ENCODE measurements at regions not wholly inside any gene's neighbourhood (a gene's known extent, or its start where the extent isn't known, plus 50 kb on each side); places are given as distances from the start of the nearest gene placed in this dataset.
"Not testable (repeated sequence)": the region's sequence is repeated elsewhere in the genome, so short reads cannot be mapped to it uniquely, and the experiment has no call there.

- Histone ChIP-seq H3K4me3 (ENCODE audit: low read depth, low read length, poor library complexity, severe bottlenecking) (no peak overlapping the region), H4K20me1 (ENCODE audit: insufficient read depth, low read length) (no peaks in the 10 kb centered on the region), H2AFZ (ENCODE audit: low read length) (no peak overlapping the region), H3K4me2 (ENCODE audit: low read length) (no peak overlapping the region), H3K9me3 (ENCODE audit: low read length) (no peaks in the 10 kb centered on the region), H3K9me2 (ENCODE audit: insufficient read depth, low read length) (no peaks in the 10 kb centered on the region), H3K79me2 (ENCODE audit: insufficient read depth, low read depth, low read length) (no peaks in the 10 kb centered on the region), H3K4me1 (ENCODE audit: insufficient read depth, low read length, poor library complexity, severe bottlenecking) (no peaks in the 10 kb centered on the region), H3K36me3 (ENCODE audit: insufficient read depth, low read length) (no peaks in the 10 kb centered on the region), H3K27ac (ENCODE audit: low read depth, low read length, poor library complexity, severe bottlenecking) (no peak overlapping the region)
- TF ChIP-seq CTCF (conservative IDR thresholded peaks at IDR 0.05; ENCODE audit: low read length) (no peak), EZH2phosphoT487 (IDR thresholded peaks at IDR 0.05; ENCODE audit: borderline replicate concordance, low read depth, low read length) (no peak)
- DNase-seq (ENCODE audit: low spot score): no peak
- ChIA-PET CTCF (ENCODE audit: unreplicated experiment) (no interaction called here), POLR2A (no interaction called here)
- intact Hi-C loops (cut with micrococcal nuclease; ENCODE audit: unreplicated experiment): no loop called here
- BruUV-seq (replicated peaks): no TSS peak
These were observed 97.2 kb downstream of the OAT start for GRCh38 chr10:124321433-124322089.

- no peaks in the 10 kb centered on the region for H3K36me3 ChIP-seq (ENCODE audit: insufficient read depth, low read length)
- H3K79me2 ChIP-seq (ENCODE audit: insufficient read depth, low read depth, low read length): no peaks in the 10 kb centered on the region
- H4K20me1 ChIP-seq (ENCODE audit: insufficient read depth, low read length): no peaks in the 10 kb centered on the region
- no peaks in the 10 kb centered on the region for H3K4me1 ChIP-seq (ENCODE audit: insufficient read depth, low read length, poor library complexity, severe bottlenecking)
- TF ChIP-seq EZH2phosphoT487 (IDR thresholded peaks at IDR 0.05; ENCODE audit: borderline replicate concordance, low read depth, low read length): no peak
- TF ChIP-seq CTCF (conservative IDR thresholded peaks at IDR 0.05; ENCODE audit: low read length): no peak
- H3K4me3 ChIP-seq (ENCODE audit: low read depth, low read length, poor library complexity, severe bottlenecking): no peak overlapping the region
- ChIA-PET POLR2A (no interaction called here), CTCF (ENCODE audit: unreplicated experiment) (no interaction called here)
- no peaks in the 10 kb centered on the region for H3K9me3 ChIP-seq (ENCODE audit: low read length)
- DNase-seq (ENCODE audit: low spot score): no peak
- no peak overlapping the region for H3K4me2 ChIP-seq (ENCODE audit: low read length)
- BruUV-seq (replicated peaks): no TSS peak
- intact Hi-C loops (cut with micrococcal nuclease; ENCODE audit: unreplicated experiment): no loop called here
- H3K9me2 ChIP-seq (ENCODE audit: insufficient read depth, low read length): no peaks in the 10 kb centered on the region
- no peak overlapping the region for H2AFZ ChIP-seq (ENCODE audit: low read length)
- H3K27ac ChIP-seq (ENCODE audit: low read depth, low read length, poor library complexity, severe bottlenecking): no peak overlapping the region
These were observed 97.8 kb downstream of the OAT start for GRCh38 chr10:124320778-124321432.

- no peaks in the 10 kb centered on the region for H3K79me2 ChIP-seq (ENCODE audit: insufficient read depth, low read depth, low read length)
- no peak for TF ChIP-seq EZH2phosphoT487 (IDR thresholded peaks at IDR 0.05; ENCODE audit: borderline replicate concordance, low read depth, low read length)
- no peak for TF ChIP-seq CTCF (conservative IDR thresholded peaks at IDR 0.05; ENCODE audit: low read length)
- intact Hi-C loops (cut with micrococcal nuclease; ENCODE audit: unreplicated experiment): no loop called here
- no peak overlapping the region for H2AFZ ChIP-seq (ENCODE audit: low read length)
- POLR2A ChIA-PET: no interaction called here
- H3K27ac ChIP-seq (ENCODE audit: low read depth, low read length, poor library complexity, severe bottlenecking): no peak overlapping the region
- H4K20me1 ChIP-seq (ENCODE audit: insufficient read depth, low read length): no peaks in the 10 kb centered on the region
- no peak for DNase-seq (ENCODE audit: low spot score)
- CTCF ChIA-PET (ENCODE audit: unreplicated experiment): no interaction called here
- H3K36me3 ChIP-seq (ENCODE audit: insufficient read depth, low read length): no peaks in the 10 kb centered on the region
- no peak overlapping the region for H3K4me2 ChIP-seq (ENCODE audit: low read length)
- no TSS peak for BruUV-seq (replicated peaks)
- H3K4me3 ChIP-seq (ENCODE audit: low read depth, low read length, poor library complexity, severe bottlenecking): no peak overlapping the region
- H3K4me1 ChIP-seq (ENCODE audit: insufficient read depth, low read length, poor library complexity, severe bottlenecking): no peaks in the 10 kb centered on the region
- no peaks in the 10 kb centered on the region; the same call in 1 of the 2 replicates for H3K9me3 ChIP-seq (ENCODE audit: low read length)
- H3K9me2 ChIP-seq (ENCODE audit: insufficient read depth, low read length): no peaks in the 10 kb centered on the region
These were observed 98.8 kb downstream of the OAT start for GRCh38 chr10:124319926-124320391.

- H3K4me2 ChIP-seq (ENCODE audit: low read length); H4K20me1 ChIP-seq (ENCODE audit: insufficient read depth, low read length); POLR2A ChIA-PET; H3K27ac ChIP-seq (ENCODE audit: low read depth, low read length, poor library complexity, severe bottlenecking); H3K4me1 ChIP-seq (ENCODE audit: insufficient read depth, low read length, poor library complexity, severe bottlenecking); CTCF ChIA-PET (ENCODE audit: unreplicated experiment); H3K36me3 ChIP-seq (ENCODE audit: insufficient read depth, low read length); H3K9me2 ChIP-seq (ENCODE audit: insufficient read depth, low read length); BruUV-seq (replicated peaks); H3K79me2 ChIP-seq (ENCODE audit: insufficient read depth, low read depth, low read length); H3K4me3 ChIP-seq (ENCODE audit: low read depth, low read length, poor library complexity, severe bottlenecking); DNase-seq (ENCODE audit: low spot score); H2AFZ ChIP-seq (ENCODE audit: low read length); H3K9me3 ChIP-seq (ENCODE audit: low read length); intact Hi-C loops (cut with micrococcal nuclease; ENCODE audit: unreplicated experiment): not testable (repeated sequence)
These were observed 99.2 kb downstream of the OAT start for GRCh38 chr10:124319520-124319919.
